ENCODE measurements at regions not wholly inside any gene's neighbourhood (a gene's known extent, or its start where the extent isn't known, plus 50 kb on each side); places are given as distances from the start of the nearest gene placed in this dataset.

DNA sequence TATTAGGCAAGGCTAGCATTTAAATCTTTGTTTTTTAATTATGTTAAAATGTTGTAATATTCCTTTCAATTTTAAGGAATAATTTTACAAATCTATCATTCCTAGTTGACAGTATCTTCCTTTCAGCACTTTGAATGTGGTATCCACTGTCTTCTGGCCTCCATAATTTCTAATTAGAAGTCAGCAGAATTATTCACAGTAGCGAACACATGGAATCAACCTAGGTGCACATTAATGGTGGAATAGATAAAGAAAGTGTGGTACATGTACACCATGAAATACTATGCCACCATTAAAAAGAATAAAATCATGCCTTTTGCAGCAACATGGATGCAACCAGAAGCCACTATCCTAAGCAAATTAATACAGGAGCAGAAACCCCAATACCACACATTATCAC lies 1887.8 kb downstream of the PCDH7 start:
- TF ChIP-seq EZH2 (IDR thresholded peaks at IDR 0.05; ENCODE audit: borderline replicate concordance, low read depth, low read length, poor library complexity, severe bottlenecking) = no peak
- TF ChIP-seq, protein P1, sequence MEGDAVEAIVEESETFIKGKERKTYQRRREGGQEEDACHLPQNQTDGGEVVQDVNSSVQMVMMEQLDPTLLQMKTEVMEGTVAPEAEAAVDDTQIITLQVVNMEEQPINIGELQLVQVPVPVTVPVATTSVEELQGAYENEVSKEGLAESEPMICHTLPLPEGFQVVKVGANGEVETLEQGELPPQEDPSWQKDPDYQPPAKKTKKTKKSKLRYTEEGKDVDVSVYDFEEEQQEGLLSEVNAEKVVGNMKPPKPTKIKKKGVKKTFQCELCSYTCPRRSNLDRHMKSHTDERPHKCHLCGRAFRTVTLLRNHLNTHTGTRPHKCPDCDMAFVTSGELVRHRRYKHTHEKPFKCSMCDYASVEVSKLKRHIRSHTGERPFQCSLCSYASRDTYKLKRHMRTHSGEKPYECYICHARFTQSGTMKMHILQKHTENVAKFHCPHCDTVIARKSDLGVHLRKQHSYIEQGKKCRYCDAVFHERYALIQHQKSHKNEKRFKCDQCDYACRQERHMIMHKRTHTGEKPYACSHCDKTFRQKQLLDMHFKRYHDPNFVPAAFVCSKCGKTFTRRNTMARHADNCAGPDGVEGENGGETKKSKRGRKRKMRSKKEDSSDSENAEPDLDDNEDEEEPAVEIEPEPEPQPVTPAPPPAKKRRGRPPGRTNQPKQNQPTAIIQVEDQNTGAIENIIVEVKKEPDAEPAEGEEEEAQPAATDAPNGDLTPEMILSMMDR (conservative IDR thresholded peaks at IDR 0.05; ENCODE audit: low read depth, low read length) = no peak
